ENCODE measurements at regions not wholly inside any gene's neighbourhood (a gene's known extent, or its start where the extent isn't known, plus 50 kb on each side); places are given as distances from the start of the nearest gene placed in this dataset.

DNA sequence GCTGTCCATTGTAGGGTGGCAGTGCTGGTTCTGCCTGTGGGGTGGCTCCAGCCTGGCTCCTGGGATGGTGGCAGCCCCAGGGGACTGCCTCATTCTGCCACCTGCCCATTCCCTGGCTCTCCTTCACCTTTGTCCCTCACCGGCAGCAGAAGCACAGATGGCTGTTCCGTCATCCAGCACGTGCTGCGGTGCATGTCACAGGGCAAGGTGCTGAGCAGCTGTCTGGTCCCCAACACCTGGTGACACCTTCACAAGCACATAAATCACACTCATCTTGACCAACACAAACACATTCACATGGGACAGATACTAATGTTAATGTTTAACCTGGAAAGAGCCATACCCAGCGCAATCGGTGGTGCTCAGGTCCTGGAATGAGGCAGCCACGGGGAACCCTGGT is 126.8 kb downstream of the UQCRFS1 start:
- Mint-ChIP-seq H3K36me3 (no peaks in the 10 kb centered on the region), H3K27ac (no peak overlapping the region), H3K4me1 (ENCODE audit: low read depth) (no peaks in the 10 kb centered on the region), H3K9me3 (ENCODE audit: low read depth) (no peaks in the 10 kb centered on the region), H3K27me3 (peaks cover 3% of the 10 kb centered on the region), H3K4me3 (no peak overlapping the region)

DNA sequence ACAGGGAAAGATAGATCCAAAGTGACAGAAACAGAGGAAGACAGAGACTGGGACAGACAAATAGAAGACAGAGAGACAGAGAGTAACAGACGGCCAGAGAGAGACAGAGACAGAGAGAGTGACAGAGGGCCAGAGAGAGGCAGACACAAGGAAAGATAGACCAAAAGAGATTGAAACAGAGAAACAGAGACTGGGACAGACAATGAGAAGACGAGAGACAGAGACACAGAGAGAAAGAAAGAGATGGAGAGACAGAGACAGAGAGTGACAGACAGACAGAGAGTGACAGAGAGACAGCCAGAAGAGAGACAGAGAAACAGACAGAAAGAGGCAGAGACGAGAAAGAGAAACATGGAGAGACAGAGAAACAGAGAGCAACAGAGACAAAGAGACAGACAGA is 127.3 kb downstream of the UQCRFS1 start:
- Mint-ChIP-seq H3K4me1 (ENCODE audit: low read depth) (no peaks in the 10 kb centered on the region), H3K36me3 (no peaks in the 10 kb centered on the region), H3K27me3 (peaks cover 3% of the 10 kb centered on the region), H3K4me3 (no peak overlapping the region), H3K27ac (no peak overlapping the region), H3K9me3 (ENCODE audit: low read depth) (no peaks in the 10 kb centered on the region)

- no peak overlapping the region for H3K27ac Mint-ChIP-seq
- no peaks in the 10 kb centered on the region for H3K36me3 Mint-ChIP-seq
- no peaks in the 10 kb centered on the region for H3K9me3 Mint-ChIP-seq (ENCODE audit: low read depth)
- H3K27me3 Mint-ChIP-seq: peaks cover 3% of the 10 kb centered on the region
- H3K4me1 Mint-ChIP-seq (ENCODE audit: low read depth): no peaks in the 10 kb centered on the region
- H3K4me3 Mint-ChIP-seq: no peak overlapping the region
Measured at GRCh38 chr19:29085206-29085605, 127.7 kb downstream of the UQCRFS1 start.

- Mint-ChIP-seq H3K4me1 (ENCODE audit: low read depth) (no peaks in the 10 kb centered on the region), H3K9me3 (ENCODE audit: low read depth) (no peaks in the 10 kb centered on the region), H3K27ac (no peak overlapping the region), H3K27me3 (peaks cover 3% of the 10 kb centered on the region), H3K36me3 (no peaks in the 10 kb centered on the region), H3K4me3 (no peak overlapping the region)
Measured at GRCh38 chr19:29084266-29084665, 128.7 kb downstream of the UQCRFS1 start.

DNA sequence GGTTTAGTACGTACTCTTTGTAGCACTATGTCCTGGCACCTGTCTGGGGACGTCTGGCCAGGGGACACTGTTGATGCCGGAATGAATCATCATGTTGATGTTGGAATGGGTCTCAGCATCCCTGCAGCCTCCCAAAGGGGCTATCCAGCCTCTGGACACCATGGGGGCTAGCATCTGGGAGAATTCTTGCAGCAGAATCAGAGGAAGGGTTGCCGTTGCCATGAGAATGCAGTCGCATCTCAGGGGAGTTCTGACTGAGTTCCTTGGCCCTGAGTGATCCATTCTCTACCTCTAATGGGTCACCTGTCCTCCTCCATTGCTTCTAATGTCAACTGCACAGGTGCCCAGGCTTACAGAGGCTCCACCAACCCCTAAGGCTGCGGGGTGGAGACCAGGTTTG is 129.1 kb downstream of the UQCRFS1 start:
- H3K9me3 Mint-ChIP-seq (ENCODE audit: low read depth): no peaks in the 10 kb centered on the region
- H3K27ac Mint-ChIP-seq: no peak overlapping the region
- no peaks in the 10 kb centered on the region for H3K4me1 Mint-ChIP-seq (ENCODE audit: low read depth)
- peaks cover 3% of the 10 kb centered on the region for H3K27me3 Mint-ChIP-seq
- H3K4me3 Mint-ChIP-seq: no peak overlapping the region
- H3K36me3 Mint-ChIP-seq: no peaks in the 10 kb centered on the region

DNA sequence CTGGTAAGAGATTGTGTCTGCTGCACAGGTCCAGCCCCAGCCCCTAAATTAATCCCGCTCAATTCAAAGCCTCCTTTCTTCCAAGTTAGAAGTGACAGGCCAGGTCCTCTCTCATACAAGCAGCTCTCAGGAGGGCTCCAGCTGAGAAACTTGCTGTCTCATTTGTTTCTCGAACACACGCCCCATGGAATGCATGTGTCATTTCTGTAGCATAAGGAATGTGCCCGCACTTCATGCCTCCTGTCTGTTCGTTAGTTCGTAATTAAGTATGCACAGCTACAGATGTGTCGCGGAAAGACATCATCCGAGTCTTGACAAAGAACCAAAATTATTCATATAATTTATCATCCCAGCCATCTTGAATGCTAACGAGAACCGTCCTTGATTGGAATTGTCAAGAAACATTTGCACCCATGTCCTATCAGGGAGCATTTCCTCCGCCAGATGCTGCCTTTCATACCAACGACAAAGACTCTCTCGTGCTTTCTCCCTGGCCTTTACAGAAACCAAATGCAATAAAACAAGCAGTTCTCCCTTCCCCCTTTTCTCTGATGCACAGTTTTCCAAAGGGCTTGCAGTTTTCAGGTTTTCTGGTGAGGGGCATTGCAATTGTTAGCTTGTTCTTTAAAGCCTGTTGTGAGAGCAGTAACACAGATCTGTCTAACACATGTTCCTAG is 133.5 kb downstream of the UQCRFS1 start:
- Mint-ChIP-seq H3K9me3 (ENCODE audit: low read depth) (no peaks in the 10 kb centered on the region), H3K4me3 (no peak overlapping the region), H3K36me3 (no peaks in the 10 kb centered on the region), H3K27me3 (peaks cover 1% of the 10 kb centered on the region), H3K27ac (no peak overlapping the region), H3K4me1 (ENCODE audit: low read depth) (no peaks in the 10 kb centered on the region)

DNA sequence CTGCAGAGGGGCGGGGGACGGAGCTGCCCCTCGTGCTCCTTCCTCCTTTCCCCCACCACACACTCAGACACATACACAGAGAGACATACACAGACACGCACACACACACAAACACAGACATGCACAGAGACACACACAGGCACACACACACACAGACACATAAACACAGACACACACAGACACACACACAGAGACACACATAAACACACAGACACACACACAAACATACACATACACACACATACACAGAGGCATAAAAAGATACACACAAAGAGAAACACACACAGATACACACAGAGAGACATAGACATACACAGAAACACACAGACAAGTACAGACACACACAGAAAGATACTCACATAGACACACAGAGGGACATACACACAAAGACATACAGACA is 136.0 kb downstream of the UQCRFS1 start:
- H3K36me3 Mint-ChIP-seq: no peaks in the 10 kb centered on the region
- no peaks in the 10 kb centered on the region for H3K27me3 Mint-ChIP-seq
- H3K27ac Mint-ChIP-seq: no peak overlapping the region
- H3K4me3 Mint-ChIP-seq: no peak overlapping the region
- H3K4me1 Mint-ChIP-seq (ENCODE audit: low read depth): no peaks in the 10 kb centered on the region
- H3K9me3 Mint-ChIP-seq (ENCODE audit: low read depth): no peaks in the 10 kb centered on the region

DNA sequence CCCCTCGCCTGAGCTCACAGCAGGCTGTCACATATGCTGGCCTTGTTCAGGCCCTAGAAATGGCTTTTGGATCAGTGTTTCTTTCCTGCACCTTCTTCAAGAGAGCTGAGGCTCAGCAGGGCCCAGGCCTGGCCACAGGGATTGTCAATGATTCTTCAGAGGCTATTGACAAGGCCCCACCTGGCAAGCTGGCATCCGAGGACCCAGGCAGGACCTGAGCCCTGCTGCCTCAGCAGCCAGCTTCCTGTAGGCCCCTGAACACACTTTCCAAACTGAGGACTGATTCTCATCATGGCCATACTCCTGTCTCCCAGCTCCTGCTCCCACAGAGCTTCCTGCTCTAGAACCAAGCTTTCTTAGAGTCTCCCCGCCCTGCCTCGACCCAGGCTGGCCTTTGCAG is 136.8 kb downstream of the UQCRFS1 start:
- no peaks in the 10 kb centered on the region for H3K27me3 Mint-ChIP-seq
- no peaks in the 10 kb centered on the region for H3K4me1 Mint-ChIP-seq (ENCODE audit: low read depth)
- no peaks in the 10 kb centered on the region for H3K36me3 Mint-ChIP-seq
- H3K4me3 Mint-ChIP-seq: no peak overlapping the region
- no peaks in the 10 kb centered on the region for H3K9me3 Mint-ChIP-seq (ENCODE audit: low read depth)
- H3K27ac Mint-ChIP-seq: no peak overlapping the region

- Mint-ChIP-seq H3K4me3 (no peak overlapping the region), H3K27ac (peak overlapping the region; percentile 55), H3K36me3 (no peaks in the 10 kb centered on the region), H3K27me3 (no peaks in the 10 kb centered on the region), H3K9me3 (ENCODE audit: low read depth) (no peaks in the 10 kb centered on the region), H3K4me1 (ENCODE audit: low read depth) (no peaks in the 10 kb centered on the region)
Measured at GRCh38 chr19:29075149-29075548, 137.8 kb downstream of the UQCRFS1 start.

GRCh38 chr19:29074579-29074978 is 138.4 kb downstream of the UQCRFS1 start:
- H3K27ac Mint-ChIP-seq: no peak overlapping the region
- no peaks in the 10 kb centered on the region for H3K4me1 Mint-ChIP-seq (ENCODE audit: low read depth)
- H3K36me3 Mint-ChIP-seq: no peaks in the 10 kb centered on the region
- no peaks in the 10 kb centered on the region for H3K9me3 Mint-ChIP-seq (ENCODE audit: low read depth)
- no peaks in the 10 kb centered on the region for H3K27me3 Mint-ChIP-seq
- H3K4me3 Mint-ChIP-seq: no peak overlapping the region

DNA sequence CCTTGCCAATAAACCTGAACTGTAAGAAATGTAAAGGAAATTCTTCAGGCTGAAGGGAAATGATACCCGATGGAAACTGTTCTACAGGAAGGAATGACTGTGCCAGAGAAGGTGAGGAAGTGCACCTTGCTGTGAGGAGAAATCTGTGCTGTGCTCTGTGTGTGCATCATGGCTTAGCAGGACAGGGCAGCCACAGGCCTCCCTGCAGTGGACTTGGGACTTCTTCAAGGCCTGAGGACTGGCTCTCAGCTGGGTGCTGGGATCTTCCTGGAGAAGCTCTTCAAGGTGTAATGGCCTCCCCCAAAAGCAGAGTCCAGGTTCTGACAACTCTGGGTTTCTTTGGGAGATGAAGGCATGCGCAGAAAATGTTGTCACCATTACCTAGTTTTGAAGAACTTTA is 145.1 kb downstream of the UQCRFS1 start:
- Mint-ChIP-seq H3K27ac (no peak overlapping the region), H3K36me3 (no peaks in the 10 kb centered on the region), H3K9me3 (ENCODE audit: low read depth) (peaks cover 5% of the 10 kb centered on the region), H3K27me3 (no peaks in the 10 kb centered on the region), H3K4me3 (no peak overlapping the region), H3K4me1 (ENCODE audit: low read depth) (no peaks in the 10 kb centered on the region)

DNA sequence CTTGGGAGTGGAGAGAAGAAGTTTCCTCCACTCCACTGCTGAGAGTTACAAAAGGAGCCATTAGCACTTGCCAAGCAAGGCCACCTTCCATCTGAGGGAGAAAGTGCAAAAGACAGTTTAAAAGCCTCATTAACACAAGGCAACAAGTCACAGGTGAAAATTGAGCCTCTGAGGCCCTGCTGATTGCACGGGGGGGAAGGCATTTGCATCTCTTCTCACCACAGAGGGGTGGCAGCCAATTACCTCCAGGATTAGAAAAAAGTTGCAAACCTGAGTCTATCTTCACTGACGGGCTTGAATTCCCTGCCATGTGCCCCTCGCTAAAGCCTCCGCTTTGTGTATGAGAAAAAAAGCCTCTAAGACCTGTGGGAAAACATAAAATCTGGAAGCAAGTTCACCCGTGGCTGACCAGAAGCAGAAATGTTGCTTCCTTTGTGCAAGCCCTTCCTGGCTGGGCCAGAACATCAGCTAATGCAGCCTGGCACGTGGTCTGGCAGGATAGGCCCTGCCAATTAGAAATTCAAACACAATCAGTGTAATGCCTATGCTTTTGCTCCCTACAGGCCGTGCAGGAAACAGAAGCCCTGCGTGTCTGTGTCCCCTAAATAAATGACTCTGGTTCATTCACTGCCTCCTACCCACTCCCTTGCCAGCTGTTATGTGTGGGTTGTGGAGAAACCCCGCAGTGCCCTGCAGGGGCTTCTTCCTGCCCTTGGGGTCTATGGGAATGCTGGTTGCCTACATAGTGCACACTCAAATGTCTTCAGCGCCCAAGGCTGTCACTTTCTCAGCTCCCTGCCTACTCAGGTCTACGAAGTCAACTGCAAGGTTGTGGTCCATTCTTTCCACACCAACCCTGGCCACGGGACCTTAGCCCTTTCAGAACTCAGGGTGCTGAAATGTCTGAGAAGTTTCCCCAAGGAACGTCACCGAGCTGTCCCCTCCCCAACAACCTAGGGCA is 150.2 kb downstream of the UQCRFS1 start:
- Mint-ChIP-seq H3K27ac (no peak overlapping the region), H3K4me3 (no peak overlapping the region), H3K36me3 (no peaks in the 10 kb centered on the region), H3K4me1 (ENCODE audit: low read depth) (no peaks in the 10 kb centered on the region), H3K27me3 (no peaks in the 10 kb centered on the region), H3K9me3 (ENCODE audit: low read depth) (peaks cover 5% of the 10 kb centered on the region)

- no peak overlapping the region for H3K27ac Mint-ChIP-seq
- no peaks in the 10 kb centered on the region for H3K36me3 Mint-ChIP-seq
- H3K9me3 Mint-ChIP-seq (ENCODE audit: low read depth): no peaks in the 10 kb centered on the region
- H3K4me1 Mint-ChIP-seq (ENCODE audit: low read depth): no peaks in the 10 kb centered on the region
- H3K27me3 Mint-ChIP-seq: no peaks in the 10 kb centered on the region
- H3K4me3 Mint-ChIP-seq: no peak overlapping the region
Measured at GRCh38 chr19:29060813-29061364, 152.1 kb downstream of the UQCRFS1 start.

DNA sequence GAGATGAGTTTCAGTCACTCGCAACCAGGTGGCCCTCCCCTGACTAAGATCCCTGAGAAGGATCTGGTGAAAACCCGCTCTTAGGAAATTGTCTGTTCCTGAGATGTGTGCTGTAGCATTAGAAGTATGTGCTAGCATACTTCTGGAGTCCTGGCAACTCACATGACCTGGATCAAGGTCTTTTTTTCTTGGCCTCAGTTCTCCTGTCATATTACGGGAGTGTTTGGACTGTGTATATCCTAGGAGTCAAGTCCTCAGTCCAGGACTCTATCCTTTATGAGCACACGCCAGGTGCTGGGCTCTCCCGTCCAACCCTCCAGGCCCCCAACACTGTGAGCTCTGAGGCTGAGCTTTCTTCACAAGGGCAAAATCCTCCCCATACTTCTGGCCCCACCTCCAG is 156.4 kb downstream of the UQCRFS1 start:
- Mint-ChIP-seq H3K36me3 (no peaks in the 10 kb centered on the region), H3K27ac (no peak overlapping the region), H3K4me1 (ENCODE audit: low read depth) (no peaks in the 10 kb centered on the region), H3K9me3 (ENCODE audit: low read depth) (no peaks in the 10 kb centered on the region), H3K4me3 (no peak overlapping the region), H3K27me3 (peaks cover 3% of the 10 kb centered on the region)

GRCh38 chr19:29054886-29055675 is 157.9 kb downstream of the UQCRFS1 start:
- Mint-ChIP-seq H3K27me3 (peaks cover 3% of the 10 kb centered on the region), H3K36me3 (no peaks in the 10 kb centered on the region), H3K9me3 (ENCODE audit: low read depth) (no peaks in the 10 kb centered on the region), H3K27ac (no peak overlapping the region), H3K4me1 (ENCODE audit: low read depth) (no peaks in the 10 kb centered on the region), H3K4me3 (no peak overlapping the region)

Data from activated naive CD8-positive, alpha-beta T cell (primary cell).